H1 (cell line): ENCODE measurements at regions not wholly inside any gene's neighbourhood (a gene's known extent, or its start where the extent isn't known, plus 50 kb on each side); places are given as distances from the start of the nearest gene placed in this dataset.

Experiments used
- CTCF ChIA-PET: fragments of 300-600 bp; sonication (Branson Sonifier 250); formaldehyde crosslinking; loops from one replicate; lab custom pipeline; 2021; ENCODE audit not compliant: partially characterized antibody; lab: Charles Lee
- POLR2A ChIA-PET: fragments of 300-600 bp; sonication (Branson Sonifier 250); formaldehyde crosslinking; loops from one replicate; lab custom pipeline; 2021; ENCODE audit warnings: inconsistent platforms; ENCODE audit not compliant: partially characterized antibody; lab: Charles Lee
- DNase-seq, 2 experiments: peaks; one replicate each; pipeline versions ENCODE4 v3.0.0 to v3.0.0-alpha.2; 2010 to 2022; ENCODE audit warnings: low spot score in 2 of 2, low read depth in 1 of 2, mixed read lengths in 1 of 2
- FAIRE-seq: peaks from 2 replicates; lab custom pipeline; 2011; peaks lifted over from hg19 to GRCh38; lab: Jason Lieb, UNC
- H2AFZ ChIP-seq: 2 replicates; pipeline ENCODE4 v1.8.1; 2012; ENCODE audit warnings: low read length, inconsistent platforms
- H2AK5ac ChIP-seq: 2 replicates; pipeline ENCODE4 v1.6.1; 2013; ENCODE audit warnings: low read depth, low read length
- H2BK120ac ChIP-seq: replicated peaks from 2 replicates; pipeline ENCODE3; 2013; ENCODE audit warnings: low read depth, low read length, inconsistent platforms
- H2BK12ac ChIP-seq: 2 replicates; pipeline ENCODE4 v1.6.1; 2013; ENCODE audit warnings: low read depth, low read length
- H2BK15ac ChIP-seq: 2 replicates; pipeline ENCODE4 v1.6.1; 2013; ENCODE audit warnings: low read length
- H2BK20ac ChIP-seq: 2 replicates; pipeline ENCODE4 v1.6.1; 2013; ENCODE audit warnings: low read length
- H2BK5ac ChIP-seq: 2 replicates; pipeline ENCODE4 v1.6.1; 2013; ENCODE audit warnings: low read depth, low read length
- H3K14ac ChIP-seq: 2 replicates; pipeline ENCODE4 v1.6.1; 2013; ENCODE audit warnings: inconsistent platforms; ENCODE audit not compliant: insufficient read length
- H3K18ac ChIP-seq: 2 replicates; pipeline ENCODE4 v1.6.1; 2013; ENCODE audit warnings: low read length; ENCODE audit errors: extremely low read depth
- H3K23ac ChIP-seq: 2 replicates; pipeline ENCODE4 v1.6.1; 2013; ENCODE audit warnings: inconsistent platforms; ENCODE audit not compliant: insufficient read length
- H3K23me2 ChIP-seq: 2 replicates; pipeline ENCODE4 v1.6.1; 2013; ENCODE audit warnings: low read depth, low read length
- H3K27ac ChIP-seq: 2 replicates; pipeline ENCODE4 v1.6.1; 2011; ENCODE audit warnings: low read depth, low read length, inconsistent platforms
- H3K27me3 ChIP-seq, 4 experiments: replicated peaks in 1 of 4; 1 replicate in 1 of 4; 2 replicates in 3 of 4; pipeline versions ENCODE4 v1.6.1 to v1.8.1; 2011 to 2013; ENCODE audit warnings: low read length in 3 of 4, mild to moderate bottlenecking in 3 of 4, inconsistent platforms in 2 of 4, mixed read lengths in 2 of 4, moderate library complexity in 1 of 4; ENCODE audit not compliant: control insufficient read depth in 3 of 4, insufficient read depth in 3 of 4; ENCODE audit errors: extremely low read depth in 1 of 4
- H3K36me3 ChIP-seq, 4 experiments: 2 replicates each; pipeline versions ENCODE4 v1.6.1 to v1.8.1; 2011 to 2013; ENCODE audit warnings: mild to moderate bottlenecking in 4 of 4, low read length in 3 of 4, moderate library complexity in 2 of 4, control low read depth in 1 of 4, inconsistent platforms in 1 of 4; ENCODE audit not compliant: insufficient read depth in 4 of 4, control insufficient read depth in 2 of 4
- H3K4ac ChIP-seq: replicated peaks from 2 replicates; pipeline ENCODE3; 2013; ENCODE audit warnings: low read length, low read depth, mixed read lengths, inconsistent platforms; ENCODE audit not compliant: insufficient read length
- H3K4me1 ChIP-seq, 4 experiments: replicated peaks in 1 of 4; 1 replicate in 1 of 4; 2 replicates in 3 of 4; pipeline versions ENCODE4 v1.6.1 to v1.8.1; 2011 to 2013; ENCODE audit warnings: low read length in 3 of 4, inconsistent platforms in 2 of 4, mixed read lengths in 1 of 4; ENCODE audit not compliant: insufficient read depth in 4 of 4, control insufficient read depth in 3 of 4
- H3K4me2 ChIP-seq, 2 experiments: 2 replicates each; pipeline versions ENCODE4 v1.6.1 to v1.8.1; 2011 to 2013; ENCODE audit warnings: low read depth in 2 of 2, low read length in 2 of 2, control low read depth in 1 of 2, inconsistent platforms in 1 of 2, mild to moderate bottlenecking in 1 of 2; ENCODE audit not compliant: insufficient read depth in 1 of 2
- H3K4me3 ChIP-seq, 4 experiments: fragments of 200-600, 300-600 bp in 1 of 4; sonication (generic), shearing (Covaris generic), sonication (Bioruptor Twin) in 1 of 4; 2 replicates each; pipeline versions ENCODE4 v1.5.1 to v1.8.1; 2011 to 2016; ENCODE audit warnings: low read length in 4 of 4, low read depth in 3 of 4, control low read depth in 2 of 4, inconsistent platforms in 2 of 4, mild to moderate bottlenecking in 2 of 4, mixed read lengths in 1 of 4, moderate library complexity in 1 of 4; ENCODE audit not compliant: insufficient read depth in 2 of 4; ENCODE audit errors: extremely low read depth in 1 of 4
- H3K56ac ChIP-seq: replicated peaks from 2 replicates; pipeline ENCODE3; 2013; ENCODE audit warnings: low read depth, mild to moderate bottlenecking, mixed read lengths, low read length, inconsistent platforms; ENCODE audit not compliant: insufficient read length
- H3K79me1 ChIP-seq: 2 replicates; pipeline ENCODE4 v1.6.1; 2013; ENCODE audit warnings: low read depth, low read length, control low read depth
- H3K79me2 ChIP-seq, 2 experiments: 2 replicates each; pipeline versions ENCODE4 v1.6.1 to v1.8.1; 2012 to 2013; ENCODE audit warnings: low read length in 2 of 2, mild to moderate bottlenecking in 2 of 2, inconsistent platforms in 1 of 2; ENCODE audit not compliant: insufficient read depth in 2 of 2, control insufficient read depth in 1 of 2
- H3K9ac ChIP-seq, 4 experiments: replicated peaks in 1 of 4; 1 replicate in 1 of 4; 2 replicates in 3 of 4; pipeline versions ENCODE4 v1.6.1 to v1.8.1; 2011 to 2013; ENCODE audit warnings: low read depth in 3 of 4, low read length in 3 of 4, control low read depth in 2 of 4, mild to moderate bottlenecking in 2 of 4, moderate library complexity in 2 of 4, inconsistent platforms in 1 of 4; ENCODE audit errors: extremely low read depth in 1 of 4
- H3K9me3 ChIP-seq, 2 experiments: 2 replicates each; pipeline versions ENCODE4 v1.6.1 to v1.8.1; 2012 to 2013; ENCODE audit warnings: mild to moderate bottlenecking in 2 of 2, moderate library complexity in 2 of 2, control low read depth in 1 of 2, inconsistent platforms in 1 of 2, low read depth in 1 of 2, low read length in 1 of 2, mixed read lengths in 1 of 2; ENCODE audit not compliant: insufficient read depth in 2 of 2
- H4K20me1 ChIP-seq, 2 experiments: replicated peaks in 1 of 2; 2 replicates each; pipeline versions ENCODE3 to v1.8.1; 2011 to 2013; ENCODE audit warnings: inconsistent platforms in 2 of 2, low read length in 2 of 2, mild to moderate bottlenecking in 1 of 2; ENCODE audit not compliant: insufficient read depth in 2 of 2, control insufficient read depth in 1 of 2
- H4K5ac ChIP-seq: 2 replicates; pipeline ENCODE4 v1.6.1; 2013; ENCODE audit warnings: low read length, low read depth, mixed read lengths, inconsistent platforms; ENCODE audit not compliant: insufficient read length
- H4K8ac ChIP-seq: 2 replicates; pipeline ENCODE4 v1.8.0; 2013; ENCODE audit warnings: mild to moderate bottlenecking, moderate library complexity, low read length, inconsistent platforms; ENCODE audit not compliant: insufficient read depth; ENCODE audit errors: extremely low read depth
- H4K91ac ChIP-seq: replicated peaks from 2 replicates; pipeline ENCODE3; 2013; ENCODE audit warnings: low read length, mixed read lengths, inconsistent platforms; ENCODE audit not compliant: insufficient read length
- CHD2 ChIP-seq: IDR thresholded peaks from 2 replicates; pipeline ENCODE4 v1.6.1; 2012; ENCODE audit warnings: low read length, improper control_type of control experiment
- GABPA ChIP-seq: IDR thresholded peaks from 2 replicates; pipeline ENCODE4 v1.6.1; 2011; ENCODE audit warnings: mild to moderate bottlenecking, low read length, moderate library complexity, borderline replicate concordance; ENCODE audit not compliant: insufficient read depth
- HDAC2 ChIP-seq, 2 experiments: fragments of 300-600 bp in 1 of 2; sonication (generic) in 1 of 2; IDR thresholded peaks; 2 replicates each; pipeline ENCODE4 v1.6.1; 2011 to 2012; ENCODE audit warnings: low read depth in 2 of 2, low read length in 2 of 2, mild to moderate bottlenecking in 2 of 2, moderate library complexity in 2 of 2, borderline replicate concordance in 1 of 2, inconsistent platforms in 1 of 2
- MAX ChIP-seq: IDR thresholded peaks from 2 replicates; pipeline ENCODE4 v1.6.1; 2012; ENCODE audit warnings: inconsistent platforms
- NANOG ChIP-seq: IDR thresholded peaks from 2 replicates; pipeline ENCODE4 v1.6.1; 2011; ENCODE audit warnings: low read length, low read depth, mild to moderate bottlenecking, inconsistent platforms; ENCODE audit not compliant: insufficient read depth, poor library complexity, severe bottlenecking
- NRF1 ChIP-seq: IDR thresholded peaks from 2 replicates; pipeline ENCODE4 v1.6.1; 2011; ENCODE audit warnings: mild to moderate bottlenecking, low read depth, low read length, improper control_type of control experiment
- RAD21 ChIP-seq, 2 experiments: IDR thresholded peaks in 1 of 2; conservative IDR thresholded peaks in 1 of 2; 2 replicates each; pipeline ENCODE4 v1.6.1; 2011; ENCODE audit warnings: low read depth in 2 of 2, low read length in 2 of 2, improper control_type of control experiment in 1 of 2, inconsistent platforms in 1 of 2, mild to moderate bottlenecking in 1 of 2, moderate library complexity in 1 of 2
- RFX5 ChIP-seq: IDR thresholded peaks from 2 replicates; pipeline ENCODE4 v1.6.1; 2011; ENCODE audit warnings: low read depth, low read length, improper control_type of control experiment, borderline replicate concordance
- SIN3A ChIP-seq, 2 experiments: IDR thresholded peaks in 1 of 2; conservative IDR thresholded peaks in 1 of 2; 2 replicates each; pipeline ENCODE4 v1.6.1; 2011 to 2012; ENCODE audit warnings: low read length in 2 of 2, improper control_type of control experiment in 1 of 2, low read depth in 1 of 2, mild to moderate bottlenecking in 1 of 2
- SP4 ChIP-seq: IDR thresholded peaks from 2 replicates; pipeline ENCODE4 v1.6.1; 2012; ENCODE audit warnings: low read length, inconsistent platforms
- SRF ChIP-seq: IDR thresholded peaks from 2 replicates; pipeline ENCODE4 v1.6.1; 2011; ENCODE audit warnings: mild to moderate bottlenecking, low read depth, low read length, moderate library complexity
- USF2 ChIP-seq: IDR thresholded peaks from 2 replicates; pipeline ENCODE4 v1.6.1; 2011; ENCODE audit warnings: low read length, improper control_type of control experiment

GRCh38 chr13:80830431-80830830 lies 489.5 kb upstream of the SPRY2 start:
- no peaks in the 10 kb centered on the region; a peak in 1 of 8 replicates for H3K36me3 ChIP-seq
- no peak overlapping the region for H3K27ac ChIP-seq
- no peak overlapping the region for H2BK12ac ChIP-seq
- H4K20me1 ChIP-seq = no peaks in the 10 kb centered on the region
- no peak overlapping the region for H3K56ac ChIP-seq
- FAIRE-seq (no peak), DNase-seq (no peak)
- TF ChIP-seq CHD2 (no peak), NANOG (no peak), RAD21 (IDR thresholded peaks at IDR 0.05 in 1 of 2, conservative IDR thresholded peaks at IDR 0.05 in 1 of 2; ENCODE audit: low read depth in 2 of 2, low read length in 2 of 2) (no peak), SIN3A (conservative IDR thresholded peaks at IDR 0.05 in 1 of 2, IDR thresholded peaks at IDR 0.05 in 1 of 2; ENCODE audit: low read depth in 1 of 2, low read length in 2 of 2) (no peak), GABPA (no peak), SRF (no peak), USF2 (no peak), MAX (no peak), NRF1 (no peak), SP4 (no peak), RFX5 (no peak), HDAC2 (IDR thresholded peaks at IDR 0.05; ENCODE audit: borderline replicate concordance in 1 of 2, low read depth in 2 of 2, low read length in 2 of 2) (no peak)
- H4K91ac ChIP-seq = no peak overlapping the region
- H3K27me3 ChIP-seq = no peaks in the 10 kb centered on the region
- H3K79me1 ChIP-seq = no peaks in the 10 kb centered on the region
- H3K4me3 ChIP-seq = no peak overlapping the region
- POLR2A ChIA-PET = no interaction called here
- no peak overlapping the region for H3K23ac ChIP-seq
- no peak overlapping the region for H4K8ac ChIP-seq
- no peak overlapping the region for H3K4me2 ChIP-seq
- no peak overlapping the region for H2AK5ac ChIP-seq
- H2BK20ac ChIP-seq = no peak overlapping the region
- H3K4me1 ChIP-seq = no peaks in the 10 kb centered on the region
- no peak overlapping the region for H2AFZ ChIP-seq
- H4K5ac ChIP-seq = no peak overlapping the region
- H3K79me2 ChIP-seq = no peaks in the 10 kb centered on the region
- no peak overlapping the region for H3K14ac ChIP-seq
- H3K9ac ChIP-seq = no peak overlapping the region
- H3K9me3 ChIP-seq = peaks cover 6 to 21% of the 10 kb centered on the region in 2 experiments
- no peaks in the 10 kb centered on the region for H3K23me2 ChIP-seq
- no peak overlapping the region for H2BK15ac ChIP-seq
- no peak overlapping the region for H3K18ac ChIP-seq
- no peak overlapping the region for H3K4ac ChIP-seq
- H2BK120ac ChIP-seq = no peak overlapping the region
- no peak overlapping the region for H2BK5ac ChIP-seq
- CTCF ChIA-PET = no interaction called here
